Naive thymus-derived CD8-positive, alpha-beta T cell (primary cell): ENCODE measurements at regions not wholly inside any gene's neighbourhood (a gene's known extent, or its start where the extent isn't known, plus 50 kb on each side); places are given as distances from the start of the nearest gene placed in this dataset.

Experiments
- ATAC-seq, 2 donors: fragments of 150-1000 bp; cut with Tn5 transposase in 1 of 2; sonication (Bioruptor Pico), chemical (Tn5 transposase) in 1 of 2; 1 replicate in 1 of 2; 2 replicates in 1 of 2; pipeline ENCODE4 v1.10.0; 2021; ENCODE audit warnings: mild to moderate bottlenecking in 2 of 2, moderate library complexity in 2 of 2
- POLR2A ChIA-PET: fragments of 350-600 bp; sonication (Branson Sonifier 250); formaldehyde crosslinking; loops from one replicate; lab custom pipeline; 2021; ENCODE audit warnings: antibody characterized with exemption; lab: Charles Lee
- DNase-seq, 10 donors: peaks; one replicate each; pipeline versions ENCODE4 v3.0.0 to v3.0.0-alpha.2; 2020 to 2022
- H3K27ac Mint-ChIP-seq, 10 donors: one replicate each; pipeline ENCODE4 v1.8.0; 2020 to 2022; ENCODE audit warnings: mild to moderate bottlenecking in 10 of 10, mixed read lengths in 10 of 10, moderate library complexity in 4 of 10, inconsistent platforms in 1 of 10
- H3K27me3 Mint-ChIP-seq, 5 donors: one replicate each; pipeline ENCODE4 v1.8.0; 2021 to 2022; ENCODE audit warnings: mixed read lengths in 5 of 5
- H3K36me3 Mint-ChIP-seq, 3 donors: one replicate each; pipeline ENCODE4 v1.8.0; 2020 to 2022; ENCODE audit warnings: mixed read lengths in 3 of 3, mild to moderate bottlenecking in 2 of 3, inconsistent platforms in 1 of 3
- H3K4me1 Mint-ChIP-seq, 4 donors: one replicate each; pipeline ENCODE4 v1.8.0; 2021 to 2022; ENCODE audit warnings: mixed read lengths in 4 of 4
- H3K4me3 Mint-ChIP-seq, 10 donors: one replicate each; pipeline ENCODE4 v1.8.0; 2020 to 2022; ENCODE audit warnings: mild to moderate bottlenecking in 10 of 10, mixed read lengths in 10 of 10, moderate library complexity in 6 of 10, inconsistent platforms in 1 of 10
- H3K9me3 Mint-ChIP-seq, 9 donors: one replicate each; pipeline ENCODE4 v1.8.0; 2020 to 2022; ENCODE audit warnings: mixed read lengths in 9 of 9, mild to moderate bottlenecking in 3 of 9, inconsistent platforms in 1 of 9, moderate library complexity in 1 of 9

- DNase-seq (no peak), ATAC-seq (no peak)
- no peak overlapping the region for H3K27ac Mint-ChIP-seq
- H3K9me3 Mint-ChIP-seq = peaks cover 0 to 4% (median 0%) of the 10 kb centered on the region in 9 donors
- H3K4me3 Mint-ChIP-seq = no peak overlapping the region
- POLR2A ChIA-PET = no interaction called here
- peaks cover 0 to 10% (median 0%) of the 10 kb centered on the region in 5 donors for H3K27me3 Mint-ChIP-seq
- H3K36me3 Mint-ChIP-seq = no peaks in the 10 kb centered on the region
- no peaks in the 10 kb centered on the region for H3K4me1 Mint-ChIP-seq
These were observed 500.6 kb downstream of the KIF4B start for GRCh38 chr5:155514105-155514563.

- ATAC-seq (no peak), DNase-seq (no peak)
- no peaks in the 10 kb centered on the region for H3K36me3 Mint-ChIP-seq
- H3K27me3 Mint-ChIP-seq = peaks cover 0 to 26% (median 2%) of the 10 kb centered on the region in 5 donors
- POLR2A ChIA-PET = no interaction called here
- peaks cover 0 to 11% (median 0%) of the 10 kb centered on the region in 9 donors for H3K9me3 Mint-ChIP-seq
- H3K4me1 Mint-ChIP-seq = no peaks in the 10 kb centered on the region
- no peak overlapping the region for H3K4me3 Mint-ChIP-seq
- no peak overlapping the region for H3K27ac Mint-ChIP-seq
These were observed 509.0 kb downstream of the KIF4B start for GRCh38 chr5:155522540-155522939.

GRCh38 chr5:155529362-155529761 lies 515.8 kb downstream of the KIF4B start:
- Mint-ChIP-seq H3K4me3 (no peak overlapping the region), H3K36me3 (no peaks in the 10 kb centered on the region), H3K9me3 (no peaks in the 10 kb centered on the region), H3K4me1 (no peaks in the 10 kb centered on the region), H3K27me3 (peaks cover 0 to 10% (median 5%) of the 10 kb centered on the region in 5 donors), H3K27ac (no peak overlapping the region)
- DNase-seq (no peak), ATAC-seq (no peak)
- POLR2A ChIA-PET = no interaction called here

GRCh38 chr5:155530046-155530445 lies 516.5 kb downstream of the KIF4B start:
- DNase-seq = no peak
- Mint-ChIP-seq H3K36me3 (no peaks in the 10 kb centered on the region), H3K27me3 (peaks cover 0 to 3% (median 2%) of the 10 kb centered on the region in 5 donors), H3K4me1 (no peaks in the 10 kb centered on the region), H3K9me3 (no peaks in the 10 kb centered on the region), H3K4me3 (no peak overlapping the region), H3K27ac (no peak overlapping the region)
- ATAC-seq = no peak
- POLR2A ChIA-PET = no interaction called here

- H3K36me3 Mint-ChIP-seq = no peaks in the 10 kb centered on the region
- peaks cover 0 to 7% (median 0%) of the 10 kb centered on the region in 5 donors for H3K27me3 Mint-ChIP-seq
- H3K4me3 Mint-ChIP-seq = no peak overlapping the region
- DNase-seq = no peak
- POLR2A ChIA-PET = no interaction called here
- ATAC-seq = no peak
- H3K27ac Mint-ChIP-seq = no peak overlapping the region
- H3K9me3 Mint-ChIP-seq = no peaks in the 10 kb centered on the region
- no peaks in the 10 kb centered on the region for H3K4me1 Mint-ChIP-seq
These were observed 519.2 kb downstream of the KIF4B start for GRCh38 chr5:155532621-155533311.

- H3K36me3 Mint-ChIP-seq = no peaks in the 10 kb centered on the region
- H3K4me1 Mint-ChIP-seq = no peaks in the 10 kb centered on the region
- peaks cover 0 to 6% (median 0%) of the 10 kb centered on the region in 9 donors for H3K9me3 Mint-ChIP-seq
These were observed 526.5 kb downstream of the KIF4B start for GRCh38 chr5:155540000-155540595.

GRCh38 chr5:155546075-155546474 lies 532.5 kb downstream of the KIF4B start:
- Mint-ChIP-seq H3K4me1 (no peaks in the 10 kb centered on the region), H3K27me3 (peaks cover 0 to 8% (median 0%) of the 10 kb centered on the region in 5 donors), H3K9me3 (peaks cover 0 to 14% (median 4%) of the 10 kb centered on the region in 9 donors), H3K4me3 (no peak overlapping the region), H3K36me3 (peaks cover 0 to 11% (median 0%) of the 10 kb centered on the region in 3 donors), H3K27ac (no peak overlapping the region)
- DNase-seq (no peak), ATAC-seq (no peak)
- POLR2A ChIA-PET = no interaction called here

More at GRCh38 chr5:155540000-155540595, 526.5 kb downstream of the KIF4B start:
- Mint-ChIP-seq H3K27ac (no peak overlapping the region), H3K4me3 (no peak overlapping the region), H3K27me3 (peaks cover 0 to 7% (median 0%) of the 10 kb centered on the region in 5 donors)
- POLR2A ChIA-PET = no interaction called here
- DNase-seq (no peak), ATAC-seq (no peak)

GRCh38 chr5:155554500-155554899 lies 540.9 kb downstream of the KIF4B start:
- Mint-ChIP-seq H3K36me3 (peaks cover 0 to 11% (median 0%) of the 10 kb centered on the region in 3 donors), H3K27me3 (peaks cover 0 to 15% (median 2%) of the 10 kb centered on the region in 5 donors), H3K27ac (no peak overlapping the region), H3K9me3 (peaks cover 0 to 11% (median 3%) of the 10 kb centered on the region in 9 donors), H3K4me3 (no peak overlapping the region), H3K4me1 (no peaks in the 10 kb centered on the region)
- POLR2A ChIA-PET = no interaction called here
- DNase-seq (no peak), ATAC-seq (no peak)

GRCh38 chr5:155556222-155556621 lies 542.7 kb downstream of the KIF4B start:
- POLR2A ChIA-PET = no interaction called here
- no peak for DNase-seq
- no peaks in the 10 kb centered on the region for H3K36me3 Mint-ChIP-seq

GRCh38 chr5:155556700-155557099 lies 543.1 kb downstream of the KIF4B start:
- no peak overlapping the region for H3K27ac Mint-ChIP-seq
- H3K4me3 Mint-ChIP-seq = no peak overlapping the region
- no peaks in the 10 kb centered on the region for H3K4me1 Mint-ChIP-seq
- peaks cover 0 to 20% (median 4%) of the 10 kb centered on the region in 5 donors for H3K27me3 Mint-ChIP-seq
- DNase-seq = no peak
- POLR2A ChIA-PET = no interaction called here
- no peaks in the 10 kb centered on the region for H3K36me3 Mint-ChIP-seq
- no peaks in the 10 kb centered on the region for H3K9me3 Mint-ChIP-seq
- ATAC-seq = no peak

More at GRCh38 chr5:155556222-155556621, 542.7 kb downstream of the KIF4B start:
- H3K4me1 Mint-ChIP-seq = no peaks in the 10 kb centered on the region
- H3K27ac Mint-ChIP-seq = no peak overlapping the region
- peaks cover 0 to 2% (median 0%) of the 10 kb centered on the region in 9 donors for H3K9me3 Mint-ChIP-seq
- peaks cover 0 to 20% (median 4%) of the 10 kb centered on the region in 5 donors for H3K27me3 Mint-ChIP-seq
- no peak for ATAC-seq
- no peak overlapping the region for H3K4me3 Mint-ChIP-seq

- H3K27me3 Mint-ChIP-seq = peaks cover 2 to 27% (median 4%) of the 10 kb centered on the region in 5 donors
- POLR2A ChIA-PET = no interaction called here
These were observed 548.6 kb downstream of the KIF4B start for GRCh38 chr5:155562158-155562557.

GRCh38 chr5:155564541-155564940 lies 551.0 kb downstream of the KIF4B start:
- Mint-ChIP-seq H3K27me3 (peaks cover 0 to 17% (median 3%) of the 10 kb centered on the region in 5 donors), H3K4me3 (no peak overlapping the region), H3K4me1 (no peaks in the 10 kb centered on the region), H3K36me3 (peaks cover 0 to 6% (median 0%) of the 10 kb centered on the region in 3 donors), H3K27ac (no peak overlapping the region), H3K9me3 (peaks cover 0 to 20% (median 4%) of the 10 kb centered on the region in 9 donors)
- DNase-seq = no peak
- no peak for ATAC-seq
- POLR2A ChIA-PET = no interaction called here

More at GRCh38 chr5:155562158-155562557, 548.6 kb downstream of the KIF4B start:
- no peaks in the 10 kb centered on the region for H3K4me1 Mint-ChIP-seq
- no peak for DNase-seq
- no peak overlapping the region for H3K4me3 Mint-ChIP-seq
- H3K36me3 Mint-ChIP-seq = peaks cover 0 to 6% (median 0%) of the 10 kb centered on the region in 3 donors
- H3K9me3 Mint-ChIP-seq = no peaks in the 10 kb centered on the region
- H3K27ac Mint-ChIP-seq = no peak overlapping the region
- ATAC-seq = no peak

- no peak for DNase-seq
- Mint-ChIP-seq H3K27ac (no peak overlapping the region), H3K4me3 (no peak overlapping the region), H3K36me3 (peaks cover 0 to 5% (median 0%) of the 10 kb centered on the region in 3 donors), H3K27me3 (peaks cover 3 to 16% (median 4%) of the 10 kb centered on the region in 5 donors), H3K4me1 (no peaks in the 10 kb centered on the region), H3K9me3 (peaks cover 0 to 13% (median 6%) of the 10 kb centered on the region in 9 donors)
- POLR2A ChIA-PET = no interaction called here
- no peak for ATAC-seq
These were observed 562.3 kb downstream of the KIF4B start for GRCh38 chr5:155575861-155576260.
